Urinary bladder (tissue), 3 donors: ENCODE measurements at regions not wholly inside any gene's neighbourhood (a gene's known extent, or its start where the extent isn't known, plus 50 kb on each side); places are given as distances from the start of the nearest gene placed in this dataset.
"Not testable (repeated sequence)": the region's sequence is repeated elsewhere in the genome, so short reads cannot be mapped to it uniquely, and the experiment has no call there.

Experiments used
- DNase-seq: peaks from one replicate; pipeline ENCODE4 v3.0.0-alpha.2; 2015; ENCODE audit errors: extremely low spot score
- H3K27ac ChIP-seq: one replicate; pipeline ENCODE4 v1.5.1; 2013; ENCODE audit warnings: low read depth, mild to moderate bottlenecking, moderate library complexity
- H3K36me3 ChIP-seq: one replicate; pipeline ENCODE4 v1.6.1; 2013; ENCODE audit warnings: mild to moderate bottlenecking, moderate library complexity; ENCODE audit not compliant: insufficient read depth
- H3K4me1 ChIP-seq: one replicate; pipeline ENCODE4 v1.6.1; 2013; ENCODE audit warnings: mild to moderate bottlenecking, moderate library complexity; ENCODE audit not compliant: insufficient read depth
- H3K4me3 ChIP-seq: one replicate; pipeline ENCODE4 v1.5.1; 2013; ENCODE audit warnings: low read depth, low read length
- WGBS: extraction: QIAGEN DNeasy Blood & Tissue Kit; methylation state at CpG from one replicate; pipeline ENCODE4 v1.1.7; 2013; 5-methylcytosine and 5-hydroxymethylcytosine counted together
- donor health status: healthy with polysubstance abuse.
- donor health status: healthy.

GRCh38 chr7:121513105-121513504 is 117.0 kb upstream of the FAM3C start:
- 78% methylated on average over 1 of the region's 1 CpG for WGBS
- Histone ChIP-seq H3K4me3 (no peak overlapping the region), H3K27ac (no peak overlapping the region), H3K4me1 (no peaks in the 10 kb centered on the region), H3K36me3 (no peaks in the 10 kb centered on the region)
- DNase-seq: no peak

- no peak for DNase-seq
- H3K36me3 ChIP-seq: no peaks in the 10 kb centered on the region
These were observed 114.9 kb upstream of the FAM3C start for GRCh38 chr7:121510858-121511482.

GRCh38 chr7:121510302-121510701 is 114.2 kb upstream of the FAM3C start:
- no peaks in the 10 kb centered on the region for H3K4me1 ChIP-seq
- H3K36me3 ChIP-seq: no peaks in the 10 kb centered on the region
- H3K4me3 ChIP-seq: no peak overlapping the region
- WGBS: 97% methylated on average over 2 of the region's 2 CpGs
- DNase-seq: no peak
- no peak overlapping the region for H3K27ac ChIP-seq

More at GRCh38 chr7:121510858-121511482, 114.9 kb upstream of the FAM3C start:
- Histone ChIP-seq H3K4me3 (no peak overlapping the region), H3K27ac (no peak overlapping the region), H3K4me1 (no peaks in the 10 kb centered on the region)
- 81% methylated on average over 5 of the region's 5 CpGs for WGBS

GRCh38 chr7:121505540-121506182 is 109.6 kb upstream of the FAM3C start:
- no peaks in the 10 kb centered on the region for H3K4me1 ChIP-seq
- WGBS: 84% methylated on average over 6 of the region's 6 CpGs
- no peak overlapping the region for H3K4me3 ChIP-seq
- no peak overlapping the region for H3K27ac ChIP-seq
- no peaks in the 10 kb centered on the region for H3K36me3 ChIP-seq
- DNase-seq: no peak

DNA sequence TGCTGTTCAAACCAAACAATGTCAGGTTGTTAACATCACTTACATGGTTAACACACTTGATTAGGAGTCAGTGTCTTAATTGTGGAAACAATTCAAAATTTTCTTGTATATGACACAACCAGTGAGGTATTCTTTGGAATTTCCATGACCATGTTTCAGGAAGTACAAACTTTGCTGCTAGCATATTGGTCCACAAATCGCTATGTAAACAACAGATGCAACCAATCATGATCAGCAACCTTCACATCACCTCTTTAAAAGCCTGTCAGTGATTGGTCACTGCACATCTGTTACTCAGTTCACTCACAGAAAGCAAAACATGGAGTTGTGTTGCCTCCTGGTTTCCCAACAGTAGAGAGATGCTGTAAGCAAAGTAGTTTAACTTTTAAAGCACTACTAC is 108.9 kb upstream of the FAM3C start:
- no peaks in the 10 kb centered on the region for H3K4me1 ChIP-seq
- H3K36me3 ChIP-seq: no peaks in the 10 kb centered on the region
- 93% methylated on average over 1 of the region's 1 CpG for WGBS
- no peak overlapping the region for H3K27ac ChIP-seq
- H3K4me3 ChIP-seq: no peak overlapping the region
- DNase-seq: no peak

DNA sequence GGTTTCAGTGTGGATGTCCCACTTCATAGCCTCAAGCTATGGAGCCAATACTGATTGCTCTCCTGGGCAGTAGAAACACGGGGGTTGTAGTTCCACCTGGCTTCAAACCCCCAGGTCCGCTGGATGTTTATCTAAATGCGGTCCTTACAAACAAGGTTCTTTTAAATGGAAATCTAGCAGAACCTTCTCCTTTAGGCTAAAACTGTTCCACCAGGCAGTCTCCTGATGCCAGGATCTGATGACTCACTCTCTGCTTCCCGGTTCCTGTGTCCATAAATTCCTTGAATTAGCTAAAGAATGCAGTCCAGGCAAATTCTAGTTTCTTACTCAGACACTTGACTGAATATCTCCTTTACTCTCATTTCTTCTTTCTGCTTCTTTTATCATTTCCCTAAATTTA is 108.4 kb upstream of the FAM3C start:
- Histone ChIP-seq H3K4me3 (no peak overlapping the region), H3K4me1 (no peaks in the 10 kb centered on the region), H3K36me3 (no peaks in the 10 kb centered on the region), H3K27ac (no peak overlapping the region)
- 51% methylated on average over 4 of the region's 4 CpGs for WGBS
- DNase-seq: no peak

DNA sequence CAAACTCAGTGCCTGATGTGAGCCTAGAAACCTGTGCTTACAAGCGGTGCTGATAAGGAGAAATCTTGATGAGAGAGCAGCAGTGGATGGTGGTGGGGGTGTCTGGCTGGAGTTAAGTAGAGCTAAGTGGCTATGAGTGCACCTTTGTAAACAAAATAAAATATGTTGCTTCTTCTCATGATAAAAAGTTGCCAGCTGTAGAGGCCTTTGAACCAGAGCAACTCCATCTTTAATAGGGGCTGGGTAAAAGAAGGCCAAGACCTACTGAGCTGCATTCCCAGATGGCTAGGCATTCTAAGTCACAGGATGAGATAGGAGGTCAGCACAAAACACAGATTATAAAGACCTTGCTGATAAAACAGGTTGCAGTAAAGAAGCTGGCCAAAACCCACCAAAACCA is 107.6 kb upstream of the FAM3C start:
- WGBS: 98% methylated on average over 1 of the region's 1 CpG
- H3K4me1 ChIP-seq: no peaks in the 10 kb centered on the region
- no peaks in the 10 kb centered on the region for H3K36me3 ChIP-seq
- H3K27ac ChIP-seq: no peak overlapping the region
- DNase-seq: no peak
- no peak overlapping the region for H3K4me3 ChIP-seq

GRCh38 chr7:121503039-121503438 is 106.9 kb upstream of the FAM3C start:
- H3K4me1 ChIP-seq: no peaks in the 10 kb centered on the region
- H3K4me3 ChIP-seq: no peak overlapping the region
- no peaks in the 10 kb centered on the region for H3K36me3 ChIP-seq
- DNase-seq: no peak
- no peak overlapping the region for H3K27ac ChIP-seq
- 72% methylated on average over 4 of the region's 4 CpGs for WGBS

GRCh38 chr7:121501566-121501965 is 105.5 kb upstream of the FAM3C start:
- Histone ChIP-seq H3K4me3 (no peak overlapping the region), H3K4me1 (no peaks in the 10 kb centered on the region), H3K36me3 (no peaks in the 10 kb centered on the region), H3K27ac (no peak overlapping the region)
- 92% methylated on average over 1 of the region's 1 CpG for WGBS
- no peak for DNase-seq

- Histone ChIP-seq H3K27ac (no peak overlapping the region), H3K4me3 (no peak overlapping the region), H3K4me1 (no peaks in the 10 kb centered on the region), H3K36me3 (no peaks in the 10 kb centered on the region)
- 54% methylated on average over 2 of the region's 2 CpGs for WGBS
- no peak for DNase-seq
These were observed 104.4 kb upstream of the FAM3C start for GRCh38 chr7:121500360-121501058.

DNA sequence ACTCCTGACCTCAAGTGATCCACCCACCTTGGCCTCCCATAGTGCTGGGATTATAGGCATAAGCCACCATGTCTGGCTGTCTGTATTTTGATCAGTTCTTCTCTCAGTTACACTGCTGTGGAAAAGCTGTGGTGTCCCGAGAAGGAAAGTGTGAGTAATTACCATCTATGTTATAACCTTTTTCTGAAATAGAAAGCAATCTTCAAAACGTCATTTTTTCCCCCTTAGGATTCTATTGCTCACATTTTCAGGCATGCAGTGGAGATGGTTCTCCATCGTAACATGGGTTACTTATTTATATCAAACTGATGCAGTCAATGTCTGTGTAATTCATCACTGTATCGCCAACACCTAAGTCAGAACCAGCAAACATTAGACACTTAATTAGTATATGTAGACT is 103.5 kb upstream of the FAM3C start:
- Histone ChIP-seq H3K4me1 (no peaks in the 10 kb centered on the region), H3K36me3 (no peaks in the 10 kb centered on the region), H3K27ac (no peak overlapping the region), H3K4me3 (no peak overlapping the region)
- 85% methylated on average over 4 of the region's 4 CpGs for WGBS
- DNase-seq: no peak

- H3K27ac ChIP-seq: no peak overlapping the region
- H3K36me3 ChIP-seq: no peaks in the 10 kb centered on the region
- H3K4me3 ChIP-seq: no peak overlapping the region
- WGBS: 76% methylated on average over 1 of the region's 1 CpG
- no peak for DNase-seq
- H3K4me1 ChIP-seq: no peaks in the 10 kb centered on the region
These were observed 102.7 kb upstream of the FAM3C start for GRCh38 chr7:121498816-121499215.

DNA sequence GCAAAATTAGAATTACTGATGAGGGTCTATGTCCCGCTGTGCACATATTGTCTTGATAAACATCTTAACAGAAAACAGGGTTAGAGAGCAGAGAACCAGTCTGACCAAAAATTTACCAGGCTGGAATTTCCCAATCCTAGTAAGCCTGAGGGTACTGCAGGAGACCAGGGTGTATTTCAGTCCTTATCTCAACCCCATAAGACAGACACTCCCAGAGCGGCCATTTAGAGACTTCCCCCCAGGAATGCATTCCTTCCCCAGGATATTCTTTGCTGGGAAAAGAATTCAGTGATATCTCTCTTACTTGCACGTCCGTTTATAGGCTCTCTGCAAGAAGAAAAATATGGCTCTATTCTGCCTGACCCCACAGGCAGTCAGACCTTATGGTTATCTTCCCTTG is 101.4 kb upstream of the FAM3C start:
- H3K4me3 ChIP-seq, H3K36me3 ChIP-seq, H3K4me1 ChIP-seq, H3K27ac ChIP-seq, DNase-seq: not testable (repeated sequence)
- 68% methylated on average over 4 of the region's 4 CpGs for WGBS

DNA sequence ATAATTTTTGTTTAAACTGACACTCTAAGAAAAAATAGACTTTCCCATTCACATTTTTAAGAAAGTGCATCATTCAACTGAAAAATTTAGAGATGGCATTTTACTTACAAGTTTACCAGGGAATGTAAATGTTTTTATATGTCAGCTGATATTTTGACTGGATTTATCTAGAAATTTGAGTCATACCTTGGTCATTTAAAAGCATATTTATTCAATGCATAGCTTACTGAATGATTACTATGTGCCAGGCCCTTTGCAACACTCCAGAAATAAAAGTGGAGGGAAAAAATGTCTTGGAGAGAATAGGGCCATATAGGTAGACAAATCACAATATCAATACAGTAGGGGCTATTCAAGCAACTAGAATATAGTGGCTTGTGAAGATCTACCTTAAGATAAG is 98.4 kb upstream of the FAM3C start:
- Histone ChIP-seq H3K27ac (no peak overlapping the region), H3K4me3 (no peak overlapping the region), H3K4me1 (no peaks in the 10 kb centered on the region), H3K36me3 (no peaks in the 10 kb centered on the region)
- no peak for DNase-seq
